SK-N-MC (cell line): ENCODE measurements at regions not wholly inside any gene's neighbourhood (a gene's known extent, or its start where the extent isn't known, plus 50 kb on each side); places are given as distances from the start of the nearest gene placed in this dataset.

Experiments
- EZH2 ChIP-seq: fragments of 200-600 bp; sonication (generic); IDR thresholded peaks from one replicate; pipeline ENCODE4 v1.6.1; 2017; ENCODE audit warnings: antibody characterized with exemption
- FOXP2 ChIP-seq: optimal IDR thresholded peaks from 2 replicates; pipeline ENCODE3; 2011; ENCODE audit warnings: mild to moderate bottlenecking, moderate library complexity; ENCODE audit not compliant: insufficient read depth; ENCODE audit errors: extremely low read length, control extremely low read depth
- POLR2AphosphoS5 ChIP-seq: IDR thresholded peaks from 2 replicates; pipeline ENCODE4 v1.6.1; 2012; ENCODE audit warnings: mild to moderate bottlenecking, low read depth, low read length, borderline replicate concordance

DNA sequence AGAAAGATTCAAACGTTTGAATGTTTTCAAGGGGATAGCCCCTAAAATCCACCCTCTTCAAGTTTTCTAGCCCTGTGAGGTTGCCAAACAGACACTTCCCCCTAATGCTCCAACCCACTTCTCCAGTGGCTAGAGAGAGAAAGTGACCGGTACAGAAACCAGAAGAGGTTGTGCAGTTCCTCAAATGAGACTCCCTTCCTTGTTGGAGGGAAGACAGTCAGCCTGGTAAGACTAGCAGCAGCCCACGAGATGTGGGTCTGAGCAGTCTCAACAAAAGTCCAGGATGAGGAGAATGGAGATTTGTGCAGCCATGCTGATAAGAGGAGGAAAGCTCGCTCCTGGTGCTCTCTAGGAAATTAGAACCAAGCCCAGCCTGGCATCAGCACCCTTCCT lies 222.8 kb upstream of the TPRG1 start:
- TF ChIP-seq POLR2AphosphoS5, result no peak
- TF ChIP-seq EZH2, result no peak
- no peak for TF ChIP-seq FOXP2
